LNCaP clone FGC (cell line): ENCODE measurements at regions not wholly inside any gene's neighbourhood (a gene's known extent, or its start where the extent isn't known, plus 50 kb on each side); places are given as distances from the start of the nearest gene placed in this dataset.

Experiments used
- DNase-seq: peaks from one replicate; pipeline ENCODE4 v3.0.0-alpha.2; 2011; ENCODE audit warnings: low read depth
- H3K4me3 ChIP-seq: 2 replicates; pipeline ENCODE4 v1.5.1; 2011; ENCODE audit warnings: mild to moderate bottlenecking, low read depth, low read length, control low read depth
- CTCF ChIP-seq: IDR thresholded peaks from 2 replicates; pipeline ENCODE4 v1.5.1; 2012; ENCODE audit warnings: mild to moderate bottlenecking; ENCODE audit not compliant: control insufficient read depth, insufficient read depth; ENCODE audit errors: extremely low read depth

- TF ChIP-seq CTCF = no peak
- no peak overlapping the region for H3K4me3 ChIP-seq
- DNase-seq = no peak
These were observed 370.6 kb downstream of the TSHZ3 start for GRCh38 chr19:30978639-30979038.

DNA sequence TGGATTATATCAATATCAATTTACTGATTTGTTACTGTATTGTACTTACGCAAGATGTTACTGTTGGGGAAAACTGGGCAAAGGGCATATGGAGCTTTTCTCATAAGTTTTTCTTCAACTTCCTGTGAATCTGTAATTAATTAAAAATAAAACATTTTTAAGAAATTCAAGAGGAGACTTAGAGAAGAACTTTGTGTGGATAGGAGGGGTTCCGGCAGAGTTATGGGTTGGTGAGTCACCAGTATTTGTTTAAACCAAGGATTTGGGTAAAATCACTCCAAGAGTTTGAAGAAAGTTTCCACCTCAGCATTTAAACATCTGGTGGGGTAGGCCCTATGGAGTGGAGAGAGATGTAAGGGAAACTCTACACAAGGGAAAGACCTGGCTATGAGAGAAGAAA lies 379.6 kb downstream of the TSHZ3 start:
- DNase-seq = no peak
- H3K4me3 ChIP-seq = no peak overlapping the region
- no peak for TF ChIP-seq CTCF

DNA sequence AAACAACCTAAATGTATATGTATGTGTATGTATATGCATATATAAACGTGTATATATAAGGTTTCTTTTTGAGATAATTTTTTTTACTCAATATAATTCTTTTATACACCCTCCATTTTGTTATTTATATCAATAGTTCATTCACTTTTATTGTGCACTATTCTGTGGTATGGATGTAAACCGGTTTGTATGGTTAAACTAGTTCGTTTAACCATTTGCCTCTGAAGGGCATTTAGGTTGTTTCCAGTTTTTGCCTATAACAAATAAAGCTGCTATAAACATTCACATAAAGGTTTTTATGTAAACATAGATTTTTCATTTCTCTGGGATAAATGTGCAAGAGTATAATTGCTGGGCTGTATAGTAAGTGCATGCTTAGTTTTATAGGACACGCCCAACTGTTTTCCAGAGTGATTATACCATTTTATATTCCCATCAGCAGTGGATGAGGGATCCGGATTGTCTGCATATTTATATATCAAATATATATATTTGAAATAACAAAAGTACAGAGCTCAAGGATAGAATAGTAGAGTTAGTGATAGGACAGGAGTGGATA lies 380.3 kb downstream of the TSHZ3 start:
- DNase-seq = peak; percentile 47
- no peak for TF ChIP-seq CTCF
- H3K4me3 ChIP-seq = no peak overlapping the region

GRCh38 chr19:30968210-30968609 lies 381.0 kb downstream of the TSHZ3 start:
- no peak overlapping the region for H3K4me3 ChIP-seq
- no peak for TF ChIP-seq CTCF
- DNase-seq = no peak

- H3K4me3 ChIP-seq = no peak overlapping the region
- no peak for DNase-seq
- TF ChIP-seq CTCF = no peak
These were observed 382.8 kb downstream of the TSHZ3 start for GRCh38 chr19:30966486-30966885.

DNA sequence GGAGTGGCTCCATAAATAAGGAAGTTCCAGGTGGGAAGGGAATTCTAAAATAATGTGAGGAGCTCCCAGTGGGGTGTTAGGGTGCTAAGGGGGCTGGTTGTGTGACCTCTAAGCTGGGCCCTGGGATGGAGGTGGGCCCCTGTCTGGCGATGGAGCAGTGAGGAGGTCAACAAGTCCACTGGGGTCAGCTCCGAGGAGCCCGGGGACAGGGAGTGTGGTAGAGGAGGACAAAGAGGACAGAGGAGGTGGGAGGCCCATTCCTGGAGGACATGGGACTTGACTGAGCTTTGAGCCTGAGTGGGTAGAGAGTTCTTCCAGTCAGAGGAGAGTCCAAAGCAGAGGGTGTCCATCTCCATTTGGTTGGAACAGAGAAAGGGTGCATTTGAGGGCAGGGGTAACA lies 390.2 kb downstream of the TSHZ3 start:
- no peak for TF ChIP-seq CTCF
- no peak for DNase-seq
- H3K4me3 ChIP-seq = no peak overlapping the region
